DMS53 treated with DMSO at 0.1 percent for 48 hours (cell line): ENCODE measurements at regions not wholly inside any gene's neighbourhood (a gene's known extent, or its start where the extent isn't known, plus 50 kb on each side); places are given as distances from the start of the nearest gene placed in this dataset.

ENCODE experiments used
- DNase-seq: peaks from one replicate; lab custom pipeline; 2025; ENCODE audit not compliant: unreplicated experiment; lab: John Stamatoyannopoulos, UW

- DNase-seq: no peak
Measured at GRCh38 chr7:41147606-41148485, 555.0 kb downstream of the INHBA start.

DNA sequence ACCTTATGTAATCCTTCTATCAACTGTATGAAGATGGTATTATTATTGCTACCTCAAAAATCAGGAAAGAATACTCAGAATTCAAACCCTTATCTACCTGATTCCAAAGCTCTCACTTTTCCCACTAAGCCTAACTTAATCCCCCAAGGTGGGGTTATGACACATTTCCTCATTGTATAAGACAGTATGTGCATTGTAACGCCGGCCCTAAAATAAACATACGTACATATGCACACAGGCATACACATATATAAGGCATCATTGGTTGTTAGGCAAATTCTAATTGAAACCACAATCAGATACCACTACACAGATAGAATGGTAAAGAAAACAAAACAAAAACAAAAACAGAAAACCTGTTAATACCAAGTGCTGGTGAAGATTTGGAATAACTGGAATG lies 556.5 kb downstream of the INHBA start:
- no peak for DNase-seq

DNA sequence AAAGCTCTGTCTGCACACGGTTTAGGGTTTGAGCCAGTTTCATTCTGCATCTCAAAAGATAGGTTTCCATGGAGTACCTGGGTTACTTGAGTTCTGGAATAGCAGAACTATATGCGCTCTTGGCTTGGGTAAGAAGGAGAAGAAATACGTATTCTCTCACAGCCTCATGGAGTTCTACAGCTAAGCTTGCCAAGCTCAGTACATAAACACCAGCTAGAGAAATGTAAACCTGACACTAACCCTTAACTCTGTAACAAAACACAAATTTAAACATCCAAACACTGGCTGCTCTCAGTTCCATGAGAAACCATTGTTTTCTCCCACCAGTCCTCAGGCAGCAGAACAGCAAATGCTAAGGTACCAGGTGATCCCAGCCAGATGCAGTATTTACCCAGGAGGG lies 557.2 kb downstream of the INHBA start:
- no peak for DNase-seq

GRCh38 chr7:41142904-41143473 lies 559.9 kb downstream of the INHBA start:
- DNase-seq: no peak

GRCh38 chr7:41139789-41140188 lies 563.1 kb downstream of the INHBA start:
- DNase-seq: no peak

- DNase-seq: no peak
Measured at GRCh38 chr7:41136551-41136950, 566.3 kb downstream of the INHBA start.

DNA sequence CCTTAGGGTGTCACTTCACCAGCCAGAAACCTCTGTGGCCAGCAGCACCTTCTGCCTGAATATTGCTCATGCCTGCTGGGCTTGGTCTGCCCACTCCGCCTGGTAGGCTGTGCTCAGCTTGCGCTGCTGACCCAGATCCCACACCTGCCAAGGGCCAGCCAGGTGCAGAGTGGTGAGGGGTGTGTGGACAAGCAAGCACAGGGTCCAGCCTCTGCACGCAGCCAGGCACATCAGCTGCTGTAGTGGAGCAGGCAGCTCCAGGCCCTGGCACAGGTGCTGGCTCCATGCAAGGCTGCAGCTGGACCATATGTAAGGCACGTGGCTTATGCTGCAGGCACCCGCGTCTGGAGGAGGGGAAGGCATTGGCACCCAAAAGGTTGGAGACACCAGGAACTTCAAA lies 567.4 kb downstream of the INHBA start:
- no peak for DNase-seq

DNA sequence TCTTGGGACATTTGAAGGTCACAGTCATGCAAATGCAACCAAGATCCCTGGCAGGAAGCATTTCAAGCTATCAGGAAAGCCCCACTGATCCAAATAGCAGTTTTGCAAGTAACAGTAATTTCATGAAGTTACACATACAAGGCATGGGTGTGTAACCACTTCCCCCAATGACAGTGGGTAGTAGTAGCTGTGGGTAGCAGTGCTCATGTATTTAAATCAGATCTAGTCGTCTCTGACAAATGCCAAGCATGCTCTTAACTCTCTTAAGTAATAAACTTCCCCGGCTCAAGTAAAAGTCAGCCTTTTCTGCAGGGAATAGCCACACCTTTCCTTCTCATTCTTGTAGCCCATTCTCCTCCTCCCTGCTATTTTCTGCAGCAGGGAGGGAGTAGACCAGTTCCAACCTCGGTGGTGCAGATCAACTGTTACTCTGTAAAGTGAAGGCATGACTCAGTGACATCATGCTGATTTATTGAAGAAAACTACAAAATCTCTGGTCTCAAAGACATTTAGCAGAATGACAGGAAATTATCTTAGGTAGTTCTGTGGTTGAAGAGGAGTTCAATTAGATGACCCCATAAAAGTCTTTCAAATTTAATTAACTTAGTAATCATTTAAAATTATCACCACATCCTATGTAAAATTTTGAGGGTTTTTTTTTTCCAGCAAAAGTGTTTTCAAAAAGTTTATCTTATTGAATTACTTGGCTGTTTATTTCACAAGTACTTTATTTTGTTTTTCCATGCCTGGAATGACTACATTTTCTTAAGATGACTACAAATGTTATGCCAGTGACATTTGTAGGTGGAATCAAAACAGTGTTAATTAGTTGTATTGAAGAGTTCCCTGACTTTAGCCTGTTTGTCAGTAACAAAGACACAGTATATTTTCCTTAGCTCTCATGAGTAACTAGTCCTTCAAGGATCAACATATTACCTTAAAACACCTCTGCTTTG lies 568.3 kb downstream of the INHBA start:
- no peak for DNase-seq

DNA sequence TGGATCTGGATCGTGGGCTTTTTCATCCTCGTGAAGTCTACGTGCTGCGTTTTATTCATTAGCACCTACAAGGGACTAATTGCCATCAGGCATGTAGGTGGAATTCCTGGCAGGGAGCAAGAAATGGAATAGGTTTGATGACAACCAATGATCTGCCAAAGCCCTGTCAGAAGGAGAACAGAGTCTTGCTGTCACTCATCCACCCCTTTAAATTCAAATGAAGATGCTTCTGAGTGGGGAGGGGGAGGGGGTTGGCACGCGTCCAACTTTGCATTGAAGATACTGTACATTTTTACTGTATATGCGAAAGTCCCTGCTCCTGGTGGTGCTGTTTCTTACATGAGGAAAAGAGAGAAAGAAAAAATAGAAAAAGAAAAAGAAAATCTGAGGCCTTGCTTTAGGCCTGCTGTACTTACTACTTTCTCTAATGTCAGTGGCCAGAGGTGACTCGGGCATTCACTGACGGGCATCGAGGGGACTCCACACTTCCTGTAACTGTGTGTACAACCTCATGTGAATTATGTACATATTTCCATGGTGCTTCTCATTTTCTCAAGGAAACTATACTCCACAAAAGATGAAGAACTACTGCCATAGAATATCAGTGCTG lies 569.1 kb downstream of the INHBA start:
- no peak for DNase-seq

DNA sequence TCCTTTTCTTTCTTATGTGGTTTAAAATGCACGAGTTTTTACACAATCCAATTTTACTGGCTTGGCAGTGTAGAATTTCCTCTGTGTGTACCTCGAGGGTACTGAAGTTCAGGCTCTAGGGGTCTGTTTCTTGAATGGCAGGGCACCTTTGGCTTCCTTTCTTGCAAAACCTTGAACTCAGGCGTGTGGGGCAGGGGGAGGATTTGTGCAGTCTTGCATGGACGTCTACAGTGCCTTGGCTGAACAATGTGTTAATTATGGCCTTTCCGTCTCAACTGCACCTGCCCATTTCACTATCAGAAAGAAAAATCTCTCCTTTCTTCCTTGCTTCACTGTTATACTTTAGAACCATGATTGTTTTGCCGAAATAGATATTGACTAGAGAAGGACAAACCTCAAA lies 570.9 kb downstream of the INHBA start:
- DNase-seq: no peak

GRCh38 chr7:41130561-41131236 lies 572.2 kb downstream of the INHBA start:
- DNase-seq: no peak

DNA sequence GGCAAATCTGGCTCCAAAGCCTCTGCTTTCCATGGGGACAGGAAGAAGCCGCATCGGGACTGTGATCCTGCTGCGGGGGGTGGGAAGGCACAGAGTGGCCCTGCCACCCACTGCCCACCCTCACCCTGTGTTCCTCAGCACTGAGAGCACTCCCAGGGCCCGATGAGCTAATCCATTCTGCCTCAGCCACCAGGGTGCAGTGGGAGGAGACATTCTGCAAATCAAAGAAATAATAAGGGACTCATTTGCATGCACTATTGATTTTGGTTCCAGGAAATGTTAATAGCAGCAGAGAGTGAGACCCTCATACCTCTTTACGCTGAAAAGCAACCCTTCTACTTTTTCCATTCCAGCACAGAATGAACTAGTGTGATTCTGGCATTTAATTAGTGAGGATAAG lies 572.8 kb downstream of the INHBA start:
- DNase-seq: no peak

GRCh38 chr7:41125343-41125742 lies 577.5 kb downstream of the INHBA start:
- DNase-seq: no peak

- no peak for DNase-seq
Measured at GRCh38 chr7:41122256-41122987, 580.5 kb downstream of the INHBA start.

- DNase-seq: no peak
Measured at GRCh38 chr7:41121228-41121627, 581.7 kb downstream of the INHBA start.

- no peak for DNase-seq
Measured at GRCh38 chr7:41118486-41118885, 584.4 kb downstream of the INHBA start.

DNA sequence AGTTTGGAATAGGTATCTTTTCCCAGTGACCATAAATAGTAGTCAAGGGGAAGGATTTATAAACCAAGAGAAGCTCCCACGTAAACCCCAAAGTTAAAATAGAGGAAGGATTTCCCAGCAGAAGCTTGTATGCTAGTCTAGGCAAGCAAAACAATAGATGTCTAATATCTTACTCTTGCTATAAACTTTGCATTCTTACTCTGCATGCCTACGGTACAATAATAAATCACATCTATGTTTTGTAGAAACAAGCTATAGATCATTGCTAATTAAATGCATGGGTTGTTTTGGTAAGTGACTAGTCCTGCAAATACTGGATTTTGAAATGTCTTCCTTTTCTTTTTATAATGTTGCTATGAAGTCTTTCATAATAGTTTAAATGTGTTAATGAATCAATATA lies 585.5 kb downstream of the INHBA start:
- no peak for DNase-seq

DNA sequence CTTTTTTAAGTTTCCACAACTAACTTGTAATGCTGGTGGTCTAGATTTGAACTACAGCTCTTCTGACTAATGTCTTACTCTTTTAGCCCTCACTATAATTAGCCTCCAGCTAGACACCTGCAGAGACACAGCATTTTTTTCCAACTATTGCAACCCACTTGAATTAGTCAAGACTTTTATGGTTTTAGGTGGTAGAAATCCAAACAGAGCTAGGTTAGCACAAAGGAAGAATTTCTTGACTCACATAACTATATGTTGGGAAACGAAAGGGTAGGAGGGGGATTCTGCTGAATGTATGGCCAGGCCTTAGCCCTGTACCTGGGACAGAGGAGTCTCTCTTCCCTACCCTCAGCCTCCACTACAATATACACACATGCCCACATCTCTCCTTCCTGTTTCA lies 586.1 kb downstream of the INHBA start:
- DNase-seq: no peak

DNA sequence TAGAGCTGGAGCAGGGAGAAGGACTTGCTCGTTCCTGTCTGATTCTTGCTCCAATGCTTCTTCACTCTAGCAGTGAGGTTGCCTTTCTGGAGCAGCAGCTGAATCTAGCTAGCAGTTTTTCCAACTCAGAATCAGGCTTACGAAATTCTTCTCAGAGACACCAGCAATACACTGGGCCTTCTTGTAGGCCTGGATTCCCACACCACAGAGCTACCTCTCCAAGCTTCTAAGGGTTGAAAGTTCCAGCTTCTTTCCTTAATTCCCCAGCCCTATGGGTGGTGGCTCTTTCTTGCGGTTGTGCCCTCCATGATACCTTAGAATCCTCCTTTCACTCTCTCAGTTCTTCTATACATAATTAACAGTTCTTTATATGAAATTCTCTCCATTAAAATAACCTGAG lies 586.6 kb downstream of the INHBA start:
- DNase-seq: no peak

DNA sequence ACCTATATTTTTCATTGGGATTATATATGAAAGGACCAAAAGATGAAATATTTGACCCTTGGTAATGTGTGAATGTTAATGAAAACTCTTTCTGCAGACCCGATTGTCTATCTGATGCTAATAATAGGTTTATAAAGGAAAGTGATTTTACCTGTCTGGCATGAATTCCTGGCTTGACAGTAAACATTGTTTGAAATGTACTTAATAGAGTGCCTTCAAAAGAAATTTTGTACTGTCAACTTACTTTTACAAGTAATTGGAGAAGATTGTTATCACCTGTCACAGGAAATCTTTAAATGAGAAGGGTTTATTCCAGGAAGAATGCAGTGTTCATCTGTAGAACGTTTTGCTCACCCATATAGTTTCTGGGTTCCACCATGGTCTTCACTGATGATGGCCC lies 588.2 kb downstream of the INHBA start:
- DNase-seq: no peak
